HepG2 (cell line): ENCODE measurements at regions not wholly inside any gene's neighbourhood (a gene's known extent, or its start where the extent isn't known, plus 50 kb on each side); places are given as distances from the start of the nearest gene placed in this dataset.

Source experiments
- ATF3 ChIP-seq: sonication (generic); formaldehyde crosslinking; IDR thresholded peaks from 2 replicates; pipeline ENCODE4 v1.4.0; 2020; ENCODE audit warnings: missing genetic modification reagents
- BORCS8-MEF2B ChIP-seq: sonication (generic); formaldehyde crosslinking; IDR thresholded peaks from 2 replicates; pipeline ENCODE4 v1.8.0; 2022; ENCODE audit warnings: mild to moderate bottlenecking, missing genetic modification reagents
- CSRNP1 ChIP-seq: sonication (generic); formaldehyde crosslinking; IDR thresholded peaks from 2 replicates; pipeline ENCODE4 v1.8.1; 2023; ENCODE audit warnings: mild to moderate bottlenecking, missing genetic modification reagents
- FOSL2 ChIP-seq: sonication (generic); formaldehyde crosslinking; IDR thresholded peaks from 2 replicates; pipeline ENCODE4 v1.4.0; 2020; ENCODE audit warnings: missing genetic modification reagents
- HES4 ChIP-seq: sonication (generic); formaldehyde crosslinking; IDR thresholded peaks from 2 replicates; pipeline ENCODE4 v1.9.0; 2021; ENCODE audit warnings: mild to moderate bottlenecking, missing genetic modification reagents, borderline replicate concordance
- HOXA3 ChIP-seq: sonication (generic); formaldehyde crosslinking; IDR thresholded peaks from 2 replicates; pipeline ENCODE4 v1.5.0; 2020; ENCODE audit warnings: missing genetic modification reagents
- KDM6A ChIP-seq: IDR thresholded peaks from 2 replicates; pipeline ENCODE4 v1.6.1; 2016; ENCODE audit warnings: low read depth
- SYNCRIP ChIP-seq: fragments of 200-400 bp; formaldehyde crosslinking; IDR thresholded peaks from 2 replicates; pipeline ENCODE4 v1.6.1; 2018; ENCODE audit warnings: mild to moderate bottlenecking, low read depth, low read length; ENCODE audit not compliant: insufficient read depth
- TEAD3 ChIP-seq: optimal IDR thresholded peaks from 2 replicates; pipeline ENCODE3; 2016; ENCODE audit warnings: borderline replicate concordance
- ZC3H13 ChIP-seq: sonication (generic); formaldehyde crosslinking; IDR thresholded peaks from 2 replicates; pipeline ENCODE4 v1.8.1; 2023; ENCODE audit warnings: mild to moderate bottlenecking, missing genetic modification reagents, moderate library complexity
- ZNF326 ChIP-seq: sonication (generic); formaldehyde crosslinking; IDR thresholded peaks from 2 replicates; pipeline ENCODE4 v1.4.0; 2020; ENCODE audit warnings: missing genetic modification reagents, borderline replicate concordance
- ZNF337 ChIP-seq: sonication (generic); formaldehyde crosslinking; IDR thresholded peaks from 2 replicates; pipeline ENCODE4 v1.5.1; 2020; ENCODE audit warnings: missing genetic modification reagents, low read depth, mild to moderate bottlenecking, borderline replicate concordance
- ZNF382 ChIP-seq: sonication (generic); formaldehyde crosslinking; IDR thresholded peaks from 2 replicates; pipeline ENCODE4 v1.5.0; 2020; ENCODE audit warnings: missing genetic modification reagents, mild to moderate bottlenecking, borderline replicate concordance
- ZNF614 ChIP-seq: IDR thresholded peaks from 2 replicates; pipeline ENCODE4 v1.6.1; 2018; ENCODE audit warnings: missing biosample characterization, missing genetic modification reagents, inconsistent platforms, borderline replicate concordance
- ZNF619 ChIP-seq: sonication (generic); formaldehyde crosslinking; IDR thresholded peaks from 2 replicates; pipeline ENCODE4 v1.4.0; 2020; ENCODE audit warnings: mild to moderate bottlenecking, missing genetic modification reagents
- ZNF644 ChIP-seq: IDR thresholded peaks from 2 replicates; pipeline ENCODE4 v1.6.1; 2016; ENCODE audit warnings: low read depth
- ZNF841 ChIP-seq: sonication (generic); formaldehyde crosslinking; IDR thresholded peaks from 2 replicates; pipeline ENCODE4 v1.8.1; 2023; ENCODE audit warnings: missing genetic modification reagents, borderline replicate concordance
- TF ChIP-seq, protein P1 (sequence below): sonication (generic); formaldehyde crosslinking; IDR thresholded peaks from 2 replicates; pipeline ENCODE4 v1.4.0; 2020; ENCODE audit warnings: missing genetic modification reagents, borderline replicate concordance
- TF ChIP-seq, protein P2 (sequence below): IDR thresholded peaks from 2 replicates; pipeline ENCODE4 v1.6.1; 2018; ENCODE audit warnings: missing genetic modification reagents
- TF ChIP-seq, protein P3 (sequence below): sonication (generic); formaldehyde crosslinking; IDR thresholded peaks from 2 replicates; pipeline ENCODE4 v1.5.0; 2020; ENCODE audit warnings: missing genetic modification reagents

DNA sequence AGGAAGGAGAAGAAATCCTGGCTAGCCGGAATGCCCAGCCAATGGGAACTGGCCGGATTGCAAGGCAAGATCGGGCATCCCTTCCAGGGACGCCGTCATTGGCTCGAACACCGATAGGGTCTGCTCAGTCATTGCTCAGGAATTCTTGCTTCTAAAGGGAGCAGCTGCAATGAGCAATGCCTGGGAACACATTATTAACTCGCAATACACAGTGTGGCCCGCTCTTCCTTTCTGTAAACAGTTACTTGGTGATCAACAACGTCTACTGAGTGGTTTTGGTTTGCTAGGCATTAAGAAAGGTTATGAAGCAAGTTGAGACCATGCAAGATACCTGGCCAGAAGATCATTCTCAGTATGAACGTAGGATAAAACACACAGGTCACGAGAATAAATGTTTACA is 165.4 kb upstream of the CITED2 start (continued):
- 0 out of 2 replicates have a peak, but pooled peaks have one; percentile 47 for TF ChIP-seq ATF3 (CRISPR knock-in tag)
- peak; percentile 69 for TF ChIP-seq TEAD3 (CRISPR knock-in tag)
- TF ChIP-seq BORCS8-MEF2B (CRISPR knock-in tag) = no peak
- no peak for TF ChIP-seq HES4
- TF ChIP-seq FOSL2 = peak; percentile 89
- TF ChIP-seq, protein P1, sequence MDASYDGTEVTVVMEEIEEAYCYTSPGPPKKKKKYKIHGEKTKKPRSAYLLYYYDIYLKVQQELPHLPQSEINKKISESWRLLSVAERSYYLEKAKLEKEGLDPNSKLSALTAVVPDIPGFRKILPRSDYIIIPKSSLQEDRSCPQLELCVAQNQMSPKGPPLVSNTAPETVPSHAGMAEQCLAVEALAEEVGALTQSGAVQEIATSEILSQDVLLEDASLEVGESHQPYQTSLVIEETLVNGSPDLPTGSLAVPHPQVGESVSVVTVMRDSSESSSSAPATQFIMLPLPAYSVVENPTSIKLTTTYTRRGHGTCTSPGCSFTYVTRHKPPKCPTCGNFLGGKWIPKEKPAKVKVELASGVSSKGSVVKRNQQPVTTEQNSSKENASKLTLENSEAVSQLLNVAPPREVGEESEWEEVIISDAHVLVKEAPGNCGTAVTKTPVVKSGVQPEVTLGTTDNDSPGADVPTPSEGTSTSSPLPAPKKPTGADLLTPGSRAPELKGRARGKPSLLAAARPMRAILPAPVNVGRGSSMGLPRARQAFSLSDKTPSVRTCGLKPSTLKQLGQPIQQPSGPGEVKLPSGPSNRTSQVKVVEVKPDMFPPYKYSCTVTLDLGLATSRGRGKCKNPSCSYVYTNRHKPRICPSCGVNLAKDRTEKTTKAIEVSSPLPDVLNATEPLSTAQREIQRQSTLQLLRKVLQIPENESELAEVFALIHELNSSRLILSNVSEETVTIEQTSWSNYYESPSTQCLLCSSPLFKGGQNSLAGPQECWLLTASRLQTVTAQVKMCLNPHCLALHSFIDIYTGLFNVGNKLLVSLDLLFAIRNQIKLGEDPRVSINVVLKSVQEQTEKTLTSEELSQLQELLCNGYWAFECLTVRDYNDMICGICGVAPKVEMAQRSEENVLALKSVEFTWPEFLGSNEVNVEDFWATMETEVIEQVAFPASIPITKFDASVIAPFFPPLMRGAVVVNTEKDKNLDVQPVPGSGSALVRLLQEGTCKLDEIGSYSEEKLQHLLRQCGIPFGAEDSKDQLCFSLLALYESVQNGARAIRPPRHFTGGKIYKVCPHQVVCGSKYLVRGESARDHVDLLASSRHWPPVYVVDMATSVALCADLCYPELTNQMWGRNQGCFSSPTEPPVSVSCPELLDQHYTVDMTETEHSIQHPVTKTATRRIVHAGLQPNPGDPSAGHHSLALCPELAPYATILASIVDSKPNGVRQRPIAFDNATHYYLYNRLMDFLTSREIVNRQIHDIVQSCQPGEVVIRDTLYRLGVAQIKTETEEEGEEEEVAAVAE (CRISPR knock-in tag) = peak; percentile 87
- peak; percentile 40; the same call in 1 of the 2 replicates for TF ChIP-seq ZNF644
- TF ChIP-seq ZNF619 (CRISPR knock-in tag) = no peak
- no peak for TF ChIP-seq ZNF382
- TF ChIP-seq ZNF614 (CRISPR knock-in tag) = no peak
- TF ChIP-seq KDM6A (CRISPR knock-in tag) = no peak
- no peak for TF ChIP-seq CSRNP1 (CRISPR knock-in tag)
- no peak for TF ChIP-seq ZNF337
- TF ChIP-seq SYNCRIP = no peak
- no peak for TF ChIP-seq ZNF326 (CRISPR knock-in tag)
- TF ChIP-seq, protein P2, sequence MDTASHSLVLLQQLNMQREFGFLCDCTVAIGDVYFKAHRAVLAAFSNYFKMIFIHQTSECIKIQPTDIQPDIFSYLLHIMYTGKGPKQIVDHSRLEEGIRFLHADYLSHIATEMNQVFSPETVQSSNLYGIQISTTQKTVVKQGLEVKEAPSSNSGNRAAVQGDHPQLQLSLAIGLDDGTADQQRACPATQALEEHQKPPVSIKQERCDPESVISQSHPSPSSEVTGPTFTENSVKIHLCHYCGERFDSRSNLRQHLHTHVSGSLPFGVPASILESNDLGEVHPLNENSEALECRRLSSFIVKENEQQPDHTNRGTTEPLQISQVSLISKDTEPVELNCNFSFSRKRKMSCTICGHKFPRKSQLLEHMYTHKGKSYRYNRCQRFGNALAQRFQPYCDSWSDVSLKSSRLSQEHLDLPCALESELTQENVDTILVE = 0 out of 2 replicates have a peak, but pooled peaks have one; percentile 23
- TF ChIP-seq HOXA3 (CRISPR knock-in tag) = no peak
- TF ChIP-seq, protein P3, sequence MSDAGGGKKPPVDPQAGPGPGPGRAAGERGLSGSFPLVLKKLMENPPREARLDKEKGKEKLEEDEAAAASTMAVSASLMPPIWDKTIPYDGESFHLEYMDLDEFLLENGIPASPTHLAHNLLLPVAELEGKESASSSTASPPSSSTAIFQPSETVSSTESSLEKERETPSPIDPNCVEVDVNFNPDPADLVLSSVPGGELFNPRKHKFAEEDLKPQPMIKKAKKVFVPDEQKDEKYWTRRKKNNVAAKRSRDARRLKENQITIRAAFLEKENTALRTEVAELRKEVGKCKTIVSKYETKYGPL = no peak
- no peak for TF ChIP-seq ZNF841 (CRISPR knock-in tag)
- no peak for TF ChIP-seq ZC3H13 (CRISPR knock-in tag)
